AG09309 (cell line): ENCODE measurements at regions not wholly inside any gene's neighbourhood (a gene's known extent, or its start where the extent isn't known, plus 50 kb on each side); places are given as distances from the start of the nearest gene placed in this dataset.

ENCODE experiments used
- DNase-seq: peaks from one replicate; pipeline ENCODE4 v3.0.0-alpha.2; 2010; ENCODE audit warnings: low read depth
- H3K4me3 ChIP-seq: 2 replicates; pipeline ENCODE4 v1.5.1; 2011; ENCODE audit warnings: mild to moderate bottlenecking, low read depth, low read length, moderate library complexity; ENCODE audit not compliant: control insufficient read depth
- CTCF ChIP-seq: IDR thresholded peaks from 2 replicates; pipeline ENCODE4 v1.5.1; 2011; ENCODE audit warnings: mild to moderate bottlenecking, low read depth, low read length, inconsistent platforms; ENCODE audit not compliant: insufficient read depth, control insufficient read depth; ENCODE audit errors: missing control alignments

- DNase-seq: no peak
- H3K4me3 ChIP-seq: no peak overlapping the region
- no peak for TF ChIP-seq CTCF
Observed at GRCh38 chr5:18968966-18969365, 1019.0 kb downstream of the CDH18 start.

- no peak for DNase-seq
- TF ChIP-seq CTCF: no peak
- H3K4me3 ChIP-seq: no peak overlapping the region
Observed at GRCh38 chr5:18970000-18970399, 1018.0 kb downstream of the CDH18 start.

GRCh38 chr5:18972177-18972576 lies 1015.8 kb downstream of the CDH18 start:
- TF ChIP-seq CTCF: no peak
- DNase-seq: no peak

GRCh38 chr5:18975624-18976023 lies 1012.4 kb downstream of the CDH18 start:
- TF ChIP-seq CTCF: no peak
- H3K4me3 ChIP-seq: no peak overlapping the region
- DNase-seq: no peak

More at GRCh38 chr5:18972177-18972576, 1015.8 kb downstream of the CDH18 start:
- H3K4me3 ChIP-seq: no peak overlapping the region

GRCh38 chr5:18977880-18978279 lies 1010.1 kb downstream of the CDH18 start:
- no peak for TF ChIP-seq CTCF
- no peak overlapping the region for H3K4me3 ChIP-seq
- DNase-seq: no peak

- no peak for TF ChIP-seq CTCF
- no peak overlapping the region for H3K4me3 ChIP-seq
- no peak for DNase-seq
Observed at GRCh38 chr5:18984559-18985080, 1003.4 kb downstream of the CDH18 start.
